Ammon's horn (tissue), 1 donor: ENCODE measurements at regions not wholly inside any gene's neighbourhood (a gene's known extent, or its start where the extent isn't known, plus 50 kb on each side); places are given as distances from the start of the nearest gene placed in this dataset.
A peak's percentile ranks its signal among the peaks of the same experiment; 100 is the strongest.
"Not testable (repeated sequence)": the region's sequence is repeated elsewhere in the genome, so short reads cannot be mapped to it uniquely, and the experiment has no call there.

Experiments used
- DNase-seq: peaks from one replicate; pipeline ENCODE4 v3.0.0-alpha.2; 2016; ENCODE audit warnings: low spot score

- no peak for DNase-seq
Measured at GRCh38 chr4:164096766-164097518, 602.5 kb downstream of the TMA16 start.

- not testable (repeated sequence) for DNase-seq
Measured at GRCh38 chr4:164100741-164101365, 606.4 kb downstream of the TMA16 start.

- no peak for DNase-seq
Measured at GRCh38 chr4:164108971-164109370, 614.5 kb downstream of the TMA16 start.

GRCh38 chr4:164109503-164109902 lies 615.0 kb downstream of the TMA16 start:
- no peak for DNase-seq

GRCh38 chr4:164115236-164115635 lies 620.7 kb downstream of the TMA16 start:
- DNase-seq: no peak

GRCh38 chr4:164116286-164116685 lies 621.8 kb downstream of the TMA16 start:
- DNase-seq: peak; percentile 79

GRCh38 chr4:164134388-164134787 lies 619.5 kb upstream of the SMIM31 start:
- DNase-seq: no peak

GRCh38 chr4:164136180-164136616 lies 617.7 kb upstream of the SMIM31 start:
- DNase-seq: no peak

GRCh38 chr4:164138521-164138920 lies 615.4 kb upstream of the SMIM31 start:
- no peak for DNase-seq

- DNase-seq: no peak
Measured at GRCh38 chr4:164139291-164139690, 614.6 kb upstream of the SMIM31 start.

- not testable (repeated sequence) for DNase-seq
Measured at GRCh38 chr4:164141755-164142375, 612.1 kb upstream of the SMIM31 start.

GRCh38 chr4:164154416-164154815 lies 599.5 kb upstream of the SMIM31 start:
- DNase-seq: no peak

- no peak for DNase-seq
Measured at GRCh38 chr4:164169591-164169990, 584.3 kb upstream of the SMIM31 start.

- DNase-seq: peak; percentile 53
Measured at GRCh38 chr4:164177153-164177552, 576.8 kb upstream of the SMIM31 start.

- DNase-seq: no peak
Measured at GRCh38 chr4:164177753-164178152, 576.2 kb upstream of the SMIM31 start.

GRCh38 chr4:164188236-164188635 lies 565.7 kb upstream of the SMIM31 start:
- no peak for DNase-seq

GRCh38 chr4:164192844-164193243 lies 561.1 kb upstream of the SMIM31 start:
- no peak for DNase-seq

GRCh38 chr4:164193676-164194075 lies 560.3 kb upstream of the SMIM31 start:
- no peak for DNase-seq

- DNase-seq: no peak
Measured at GRCh38 chr4:164197556-164197955, 556.4 kb upstream of the SMIM31 start.

- no peak for DNase-seq
Measured at GRCh38 chr4:164203476-164203875, 550.5 kb upstream of the SMIM31 start.

- DNase-seq: no peak
Measured at GRCh38 chr4:164204434-164204833, 549.5 kb upstream of the SMIM31 start.

GRCh38 chr4:164207460-164207859 lies 546.5 kb upstream of the SMIM31 start:
- DNase-seq: no peak

- DNase-seq: no peak
Measured at GRCh38 chr4:164210377-164210776, 543.6 kb upstream of the SMIM31 start.
